ENCODE measurements at regions not wholly inside any gene's neighbourhood (a gene's known extent, or its start where the extent isn't known, plus 50 kb on each side); places are given as distances from the start of the nearest gene placed in this dataset.
"Not testable (repeated sequence)": the region's sequence is repeated elsewhere in the genome, so short reads cannot be mapped to it uniquely, and the experiment has no call there.

- no peak for TF ChIP-seq CTCF (IDR thresholded peaks at IDR 0.05; ENCODE audit: low read depth, low read length, missing control alignments)
- H3K4me3 ChIP-seq (ENCODE audit: low read depth, low read length) = no peak overlapping the region
- no peak for DNase-seq (ENCODE audit: low read depth)
Observed at GRCh38 chr20:25848222-25848621, 151.6 kb upstream of the ZNF337 start.

- not testable (repeated sequence) for H3K4me3 ChIP-seq (ENCODE audit: low read depth, low read length); DNase-seq (ENCODE audit: low read depth)
Observed at GRCh38 chr20:25844640-25845039, 148.0 kb upstream of the ZNF337 start.

GRCh38 chr20:25813511-25813910 is 116.9 kb upstream of the ZNF337 start:
- not testable (repeated sequence) for H3K4me3 ChIP-seq (ENCODE audit: low read depth, low read length); DNase-seq (ENCODE audit: low read depth)

GRCh38 chr20:25798174-25798993 is 101.7 kb upstream of the ZNF337 start:
- H3K4me3 ChIP-seq (ENCODE audit: low read depth, low read length); DNase-seq (ENCODE audit: low read depth): not testable (repeated sequence)

GRCh38 chr20:25797062-25797461 is 100.4 kb upstream of the ZNF337 start:
- not testable (repeated sequence) for H3K4me3 ChIP-seq (ENCODE audit: low read depth, low read length); DNase-seq (ENCODE audit: low read depth)

GRCh38 chr20:25777241-25777640 is 80.6 kb upstream of the ZNF337 start:
- DNase-seq (ENCODE audit: low read depth); H3K4me3 ChIP-seq (ENCODE audit: low read depth, low read length): not testable (repeated sequence)

GRCh38 chr20:25774711-25775110 is 78.1 kb upstream of the ZNF337 start:
- H3K4me3 ChIP-seq (ENCODE audit: low read depth, low read length); DNase-seq (ENCODE audit: low read depth): not testable (repeated sequence)

GRCh38 chr20:25774203-25774602 is 77.5 kb upstream of the ZNF337 start:
- H3K4me3 ChIP-seq (ENCODE audit: low read depth, low read length); DNase-seq (ENCODE audit: low read depth): not testable (repeated sequence)

- H3K4me3 ChIP-seq (ENCODE audit: low read depth, low read length); DNase-seq (ENCODE audit: low read depth): not testable (repeated sequence)
Observed at GRCh38 chr20:25772437-25772836, 75.8 kb upstream of the ZNF337 start.

- H3K4me3 ChIP-seq (ENCODE audit: low read depth, low read length); DNase-seq (ENCODE audit: low read depth): not testable (repeated sequence)
Observed at GRCh38 chr20:25771818-25772217, 75.2 kb upstream of the ZNF337 start.

GRCh38 chr20:25761596-25761995 is 64.9 kb upstream of the ZNF337 start:
- TF ChIP-seq CTCF (IDR thresholded peaks at IDR 0.05; ENCODE audit: low read depth, low read length, missing control alignments) = no peak
- no peak for DNase-seq (ENCODE audit: low read depth)
- H3K4me3 ChIP-seq (ENCODE audit: low read depth, low read length) = no peak overlapping the region

- not testable (repeated sequence) for DNase-seq (ENCODE audit: low read depth); H3K4me3 ChIP-seq (ENCODE audit: low read depth, low read length)
Observed at GRCh38 chr20:25761046-25761445, 64.4 kb upstream of the ZNF337 start.
